ENCODE measurements at regions not wholly inside any gene's neighbourhood (a gene's known extent, or its start where the extent isn't known, plus 50 kb on each side); places are given as distances from the start of the nearest gene placed in this dataset.

GRCh38 chr14:29421156-29421728, 506.4 kb downstream of the PRKD1 start:
- TF ChIP-seq CTCF (IDR thresholded peaks at IDR 0.05) (no peak), POLR2A (IDR thresholded peaks at IDR 0.05) (no peak)
